Neural cell (in vitro differentiated cells): ENCODE measurements at regions not wholly inside any gene's neighbourhood (a gene's known extent, or its start where the extent isn't known, plus 50 kb on each side); places are given as distances from the start of the nearest gene placed in this dataset.

ENCODE experiments used
- EP300 ChIP-seq: fragments of 450-650 bp; conservative IDR thresholded peaks from 2 replicates; pipeline ENCODE4 v1.6.1; 2014; ENCODE audit warnings: antibody characterized with exemption, mild to moderate bottlenecking, moderate library complexity; ENCODE audit not compliant: poor library complexity, severe bottlenecking
- EZH2 ChIP-seq: fragments of 200-600, 300-800 bp; shearing (Covaris generic), sonication (generic); IDR thresholded peaks from 2 replicates; pipeline ENCODE4 v1.6.1; 2014; ENCODE audit warnings: antibody characterized with exemption, low read length, borderline replicate concordance, mild to moderate bottlenecking; ENCODE audit not compliant: insufficient read depth, poor library complexity, severe bottlenecking
- SMC3 ChIP-seq: fragments of 450-650 bp; conservative IDR thresholded peaks from 2 replicates; pipeline ENCODE4 v1.6.1; 2014; ENCODE audit warnings: antibody characterized with exemption, mild to moderate bottlenecking, moderate library complexity; ENCODE audit not compliant: poor library complexity
- TAF1 ChIP-seq: IDR thresholded peaks from 2 replicates; pipeline ENCODE4 v1.6.1; 2012; ENCODE audit warnings: low read depth
- TF ChIP-seq, protein P1 (sequence below): fragments of 450-650 bp; IDR thresholded peaks from 2 replicates; pipeline ENCODE4 v1.5.1; 2014; ENCODE audit warnings: antibody characterized with exemption, mild to moderate bottlenecking, moderate library complexity; ENCODE audit not compliant: poor library complexity, severe bottlenecking

DNA sequence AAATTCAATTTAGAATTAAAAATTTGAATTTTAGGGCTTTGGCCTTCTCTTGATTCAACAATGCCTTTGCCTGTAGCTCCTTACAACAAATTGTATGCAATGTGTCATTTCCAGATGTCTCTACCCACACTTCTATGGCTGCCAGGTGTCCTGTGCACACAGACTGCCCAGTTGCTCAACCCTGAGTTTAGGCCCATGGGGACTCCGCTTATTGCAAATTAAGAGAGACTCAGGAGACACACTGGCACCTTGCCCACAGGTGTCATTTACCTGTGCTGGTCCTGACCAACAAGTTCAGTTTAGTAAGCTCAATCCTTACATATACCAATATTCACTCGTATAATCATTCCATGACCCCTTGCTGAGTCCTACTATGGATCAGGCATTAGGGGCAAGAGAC is 236.1 kb downstream of the OMA1 start:
- TF ChIP-seq SMC3 = no peak
- TF ChIP-seq, protein P1, sequence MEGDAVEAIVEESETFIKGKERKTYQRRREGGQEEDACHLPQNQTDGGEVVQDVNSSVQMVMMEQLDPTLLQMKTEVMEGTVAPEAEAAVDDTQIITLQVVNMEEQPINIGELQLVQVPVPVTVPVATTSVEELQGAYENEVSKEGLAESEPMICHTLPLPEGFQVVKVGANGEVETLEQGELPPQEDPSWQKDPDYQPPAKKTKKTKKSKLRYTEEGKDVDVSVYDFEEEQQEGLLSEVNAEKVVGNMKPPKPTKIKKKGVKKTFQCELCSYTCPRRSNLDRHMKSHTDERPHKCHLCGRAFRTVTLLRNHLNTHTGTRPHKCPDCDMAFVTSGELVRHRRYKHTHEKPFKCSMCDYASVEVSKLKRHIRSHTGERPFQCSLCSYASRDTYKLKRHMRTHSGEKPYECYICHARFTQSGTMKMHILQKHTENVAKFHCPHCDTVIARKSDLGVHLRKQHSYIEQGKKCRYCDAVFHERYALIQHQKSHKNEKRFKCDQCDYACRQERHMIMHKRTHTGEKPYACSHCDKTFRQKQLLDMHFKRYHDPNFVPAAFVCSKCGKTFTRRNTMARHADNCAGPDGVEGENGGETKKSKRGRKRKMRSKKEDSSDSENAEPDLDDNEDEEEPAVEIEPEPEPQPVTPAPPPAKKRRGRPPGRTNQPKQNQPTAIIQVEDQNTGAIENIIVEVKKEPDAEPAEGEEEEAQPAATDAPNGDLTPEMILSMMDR = no peak
- TF ChIP-seq EZH2 = no peak
- no peak for TF ChIP-seq TAF1
- TF ChIP-seq EP300 = no peak
